NCI-H526 treated with DMSO at 0.1 percent for 48 hours (cell line): ENCODE measurements at regions not wholly inside any gene's neighbourhood (a gene's known extent, or its start where the extent isn't known, plus 50 kb on each side); places are given as distances from the start of the nearest gene placed in this dataset.
"Not testable (repeated sequence)": the region's sequence is repeated elsewhere in the genome, so short reads cannot be mapped to it uniquely, and the experiment has no call there.

Experiments used
- DNase-seq: peaks from one replicate; lab custom pipeline; 2025; lab: John Stamatoyannopoulos, UW

- DNase-seq, result no peak
Observed at GRCh38 chr2:82814146-82814545, 1644.9 kb downstream of the SUCLG1 start.

- no peak for DNase-seq
Observed at GRCh38 chr2:82811946-82812345, 1647.1 kb downstream of the SUCLG1 start.

GRCh38 chr2:82803307-82803706 is 1655.8 kb downstream of the SUCLG1 start:
- no peak for DNase-seq

GRCh38 chr2:82797469-82797868 is 1661.6 kb downstream of the SUCLG1 start:
- no peak for DNase-seq

GRCh38 chr2:82796132-82796531 is 1662.9 kb downstream of the SUCLG1 start:
- no peak for DNase-seq

GRCh38 chr2:82795446-82795845 is 1663.6 kb downstream of the SUCLG1 start:
- DNase-seq, result no peak

GRCh38 chr2:82793711-82794435 is 1665.2 kb downstream of the SUCLG1 start:
- no peak for DNase-seq

GRCh38 chr2:82792316-82792715 is 1666.8 kb downstream of the SUCLG1 start:
- DNase-seq, result no peak

GRCh38 chr2:82790206-82791021 is 1668.7 kb downstream of the SUCLG1 start:
- DNase-seq, result no peak

GRCh38 chr2:82789851-82790205 is 1669.3 kb downstream of the SUCLG1 start:
- no peak for DNase-seq

GRCh38 chr2:82781176-82781915 is 1677.7 kb downstream of the SUCLG1 start:
- no peak for DNase-seq

- DNase-seq, result no peak
Observed at GRCh38 chr2:82780050-82780449, 1679.0 kb downstream of the SUCLG1 start.

- DNase-seq, result no peak
Observed at GRCh38 chr2:82752396-82752795, 1706.7 kb downstream of the SUCLG1 start.

- DNase-seq, result no peak
Observed at GRCh38 chr2:82748653-82749052, 1710.4 kb downstream of the SUCLG1 start.

GRCh38 chr2:82740527-82740926 is 1718.6 kb downstream of the SUCLG1 start:
- no peak for DNase-seq

GRCh38 chr2:82737965-82738364 is 1721.1 kb downstream of the SUCLG1 start:
- DNase-seq, result not testable (repeated sequence)

- DNase-seq, result no peak
Observed at GRCh38 chr2:82735336-82735735, 1723.7 kb downstream of the SUCLG1 start.

- DNase-seq, result no peak
Observed at GRCh38 chr2:82731824-82732223, 1727.3 kb downstream of the SUCLG1 start.

GRCh38 chr2:82730811-82731210 is 1728.3 kb downstream of the SUCLG1 start:
- no peak for DNase-seq

GRCh38 chr2:82728090-82728489 is 1731.0 kb downstream of the SUCLG1 start:
- no peak for DNase-seq

- DNase-seq, result no peak
Observed at GRCh38 chr2:82708681-82709080, 1750.4 kb downstream of the SUCLG1 start.

- DNase-seq, result no peak
Observed at GRCh38 chr2:82697231-82697630, 1761.8 kb downstream of the SUCLG1 start.

GRCh38 chr2:82694431-82694830 is 1764.6 kb downstream of the SUCLG1 start:
- no peak for DNase-seq
